Liver (tissue), 7 donors: ENCODE measurements at regions not wholly inside any gene's neighbourhood (a gene's known extent, or its start where the extent isn't known, plus 50 kb on each side); places are given as distances from the start of the nearest gene placed in this dataset.
"Not testable (repeated sequence)": the region's sequence is repeated elsewhere in the genome, so short reads cannot be mapped to it uniquely, and the experiment has no call there.

ENCODE experiments used
- DNase-seq: peaks from one replicate; pipeline ENCODE4 v3.0.0-alpha.2; 2017; ENCODE audit warnings: low spot score
- H3K27ac ChIP-seq, 2 donors: one replicate each; pipeline ENCODE4 v1.7.0; 2013; ENCODE audit warnings: inconsistent platforms in 2 of 2, low read length in 2 of 2, control low read depth in 1 of 2, low read depth in 1 of 2, mild to moderate bottlenecking in 1 of 2
- H3K27me3 ChIP-seq, 4 donors: one replicate each; pipeline versions ENCODE4 v1.6.1 to v1.7.0; 2013; ENCODE audit warnings: low read length in 3 of 4, inconsistent platforms in 1 of 4, mild to moderate bottlenecking in 1 of 4, moderate library complexity in 1 of 4; ENCODE audit not compliant: control insufficient read depth in 4 of 4, insufficient read depth in 4 of 4
- H3K36me3 ChIP-seq, 4 donors: one replicate each; pipeline versions ENCODE4 v1.6.1 to v1.7.0; 2013; ENCODE audit warnings: low read length in 3 of 4, mild to moderate bottlenecking in 3 of 4, low read depth in 1 of 4, moderate library complexity in 1 of 4; ENCODE audit not compliant: control insufficient read depth in 4 of 4, insufficient read depth in 3 of 4
- H3K4me1 ChIP-seq, 4 donors: one replicate each; pipeline versions ENCODE4 v1.6.1 to v1.7.0; 2013; ENCODE audit warnings: low read length in 3 of 4, mild to moderate bottlenecking in 3 of 4, moderate library complexity in 1 of 4; ENCODE audit not compliant: control insufficient read depth in 4 of 4, insufficient read depth in 4 of 4
- H3K4me3 ChIP-seq, 3 donors: one replicate each; pipeline versions ENCODE4 v1.6.1 to v1.7.0; 2013; ENCODE audit warnings: low read length in 3 of 3, control low read depth in 1 of 3, low read depth in 1 of 3, mild to moderate bottlenecking in 1 of 3
- H3K9ac ChIP-seq, 2 donors: one replicate each; pipeline ENCODE4 v1.7.0; 2013; ENCODE audit warnings: low read length in 2 of 2, mild to moderate bottlenecking in 2 of 2, moderate library complexity in 2 of 2, control low read depth in 1 of 2, low read depth in 1 of 2
- H3K9me3 ChIP-seq, 4 donors: one replicate each; pipeline versions ENCODE4 v1.6.1 to v1.7.0; 2013; ENCODE audit warnings: low read length in 3 of 4; ENCODE audit not compliant: control insufficient read depth in 4 of 4
- EGR1 ChIP-seq, 2 donors: IDR thresholded peaks; 2 replicates each; pipeline ENCODE4 v1.6.1; 2016 to 2018; ENCODE audit warnings: antibody characterized with exemption in 2 of 2, low read depth in 2 of 2
- FOXA1 ChIP-seq: IDR thresholded peaks from 2 replicates; pipeline ENCODE4 v1.6.1; 2016; ENCODE audit warnings: antibody characterized with exemption
- FOXA2 ChIP-seq: IDR thresholded peaks from 2 replicates; pipeline ENCODE4 v1.6.1; 2016; ENCODE audit warnings: antibody characterized with exemption
- GABPA ChIP-seq, 2 donors: IDR thresholded peaks in 1 of 2; conservative IDR thresholded peaks in 1 of 2; 2 replicates each; pipeline ENCODE4 v1.6.1; 2016; ENCODE audit warnings: antibody characterized with exemption in 2 of 2, mild to moderate bottlenecking in 1 of 2, moderate library complexity in 1 of 2
- HNF4A ChIP-seq, 2 donors: conservative IDR thresholded peaks; 2 replicates each; pipeline ENCODE4 v1.6.1; 2016; ENCODE audit warnings: antibody characterized with exemption in 2 of 2, mild to moderate bottlenecking in 2 of 2
- HNF4G ChIP-seq: IDR thresholded peaks from 2 replicates; pipeline ENCODE4 v1.6.1; 2016; ENCODE audit warnings: antibody characterized with exemption
- JUND ChIP-seq, 2 donors: IDR thresholded peaks; 2 replicates each; pipeline ENCODE4 v1.6.1; 2016; ENCODE audit warnings: antibody characterized with exemption in 2 of 2
- MAX ChIP-seq: IDR thresholded peaks from 2 replicates; pipeline ENCODE4 v1.6.1; 2016; ENCODE audit warnings: antibody characterized with exemption
- NR2F2 ChIP-seq: IDR thresholded peaks from 2 replicates; pipeline ENCODE4 v1.6.1; 2016; ENCODE audit warnings: antibody characterized with exemption
- REST ChIP-seq: IDR thresholded peaks from 2 replicates; pipeline ENCODE4 v1.6.1; 2016; ENCODE audit warnings: antibody characterized with exemption, mild to moderate bottlenecking
- RXRA ChIP-seq, 2 donors: IDR thresholded peaks; 2 replicates each; pipeline ENCODE4 v1.6.1; 2017 to 2018; ENCODE audit warnings: antibody characterized with exemption in 2 of 2, mild to moderate bottlenecking in 1 of 2
- SP1 ChIP-seq: IDR thresholded peaks from 2 replicates; pipeline ENCODE4 v1.6.1; 2018; ENCODE audit warnings: antibody characterized with exemption, mild to moderate bottlenecking
- TAF1 ChIP-seq: conservative IDR thresholded peaks from 2 replicates; pipeline ENCODE4 v1.6.1; 2016; ENCODE audit warnings: antibody characterized with exemption, mild to moderate bottlenecking
- YY1 ChIP-seq: IDR thresholded peaks from 2 replicates; pipeline ENCODE4 v1.6.1; 2016; ENCODE audit warnings: antibody characterized with exemption, mild to moderate bottlenecking
- WGBS: extraction: QIAGEN DNeasy Blood & Tissue Kit; methylation state at CpG from one replicate; pipeline ENCODE4 v1.1.7; 2013; 5-methylcytosine and 5-hydroxymethylcytosine counted together
- TF ChIP-seq, protein P1 (sequence below): IDR thresholded peaks from 2 replicates; pipeline ENCODE4 v1.6.1; 2016; ENCODE audit warnings: antibody characterized with exemption
- TF ChIP-seq, protein P2 (sequence below): IDR thresholded peaks from 2 replicates; pipeline ENCODE4 v1.6.1; 2016; ENCODE audit warnings: antibody characterized with exemption
- donor health status: healthy.
- donor health status: healthy.
- donor health status: healthy.
- donor health status: healthy.

DNA sequence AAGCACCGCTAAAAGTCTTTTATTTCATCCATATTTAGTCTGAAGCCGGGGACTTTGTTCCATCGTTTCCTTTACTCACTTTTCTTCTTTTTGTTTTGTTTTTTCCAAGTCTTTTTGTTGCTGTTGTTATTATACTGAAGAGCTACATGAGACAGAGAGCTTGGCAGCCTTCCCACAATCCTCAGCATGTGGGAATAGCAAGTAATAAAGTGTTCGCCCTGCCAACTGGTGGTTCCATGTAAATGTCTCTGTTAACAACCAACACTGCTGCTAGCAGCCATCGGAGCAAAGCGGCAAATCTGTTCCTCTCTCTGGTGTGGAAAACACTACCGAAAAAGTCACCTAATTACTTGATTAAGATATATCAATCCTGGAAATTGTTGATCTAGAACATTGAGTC, 437.8 kb upstream of the ID4 start:
- DNase-seq, result no peak
- H3K9me3 ChIP-seq, result peaks cover 2 to 7% (median 3%) of the 10 kb centered on the region in 4 donors
- no peaks in the 10 kb centered on the region for H3K4me1 ChIP-seq
- H3K27me3 ChIP-seq, result no peaks in the 10 kb centered on the region
- H3K9ac ChIP-seq, result no peak overlapping the region
- 85% methylated on average over 7 of the region's 7 CpGs for WGBS
- no peaks in the 10 kb centered on the region for H3K36me3 ChIP-seq
- H3K4me3 ChIP-seq, result no peak overlapping the region
- H3K27ac ChIP-seq, result no peak overlapping the region
- TF ChIP-seq TAF1 (no peak), FOXA1 (no peak), SP1 (no peak), YY1 (no peak), RXRA (IDR thresholded peaks at IDR 0.05) (no peak), EGR1 (IDR thresholded peaks at IDR 0.05; ENCODE audit: low read depth in 2 of 2) (no peak), HNF4G (no peak), REST (no peak), HNF4A (conservative IDR thresholded peaks at IDR 0.05) (no peak), NR2F2 (no peak), MAX (no peak), FOXA2 (no peak)
- TF ChIP-seq, protein P1, sequence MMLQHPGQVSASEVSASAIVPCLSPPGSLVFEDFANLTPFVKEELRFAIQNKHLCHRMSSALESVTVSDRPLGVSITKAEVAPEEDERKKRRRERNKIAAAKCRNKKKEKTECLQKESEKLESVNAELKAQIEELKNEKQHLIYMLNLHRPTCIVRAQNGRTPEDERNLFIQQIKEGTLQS, result no peak
- TF ChIP-seq, protein P2, sequence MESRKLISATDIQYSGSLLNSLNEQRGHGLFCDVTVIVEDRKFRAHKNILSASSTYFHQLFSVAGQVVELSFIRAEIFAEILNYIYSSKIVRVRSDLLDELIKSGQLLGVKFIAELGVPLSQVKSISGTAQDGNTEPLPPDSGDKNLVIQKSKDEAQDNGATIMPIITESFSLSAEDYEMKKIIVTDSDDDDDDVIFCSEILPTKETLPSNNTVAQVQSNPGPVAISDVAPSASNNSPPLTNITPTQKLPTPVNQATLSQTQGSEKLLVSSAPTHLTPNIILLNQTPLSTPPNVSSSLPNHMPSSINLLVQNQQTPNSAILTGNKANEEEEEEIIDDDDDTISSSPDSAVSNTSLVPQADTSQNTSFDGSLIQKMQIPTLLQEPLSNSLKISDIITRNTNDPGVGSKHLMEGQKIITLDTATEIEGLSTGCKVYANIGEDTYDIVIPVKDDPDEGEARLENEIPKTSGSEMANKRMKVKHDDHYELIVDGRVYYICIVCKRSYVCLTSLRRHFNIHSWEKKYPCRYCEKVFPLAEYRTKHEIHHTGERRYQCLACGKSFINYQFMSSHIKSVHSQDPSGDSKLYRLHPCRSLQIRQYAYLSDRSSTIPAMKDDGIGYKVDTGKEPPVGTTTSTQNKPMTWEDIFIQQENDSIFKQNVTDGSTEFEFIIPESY, result no peak

GRCh38 chr6:19404884-19405283, 432.3 kb upstream of the ID4 start:
- H3K27ac ChIP-seq, H3K36me3 ChIP-seq, H3K4me3 ChIP-seq, H3K27me3 ChIP-seq, H3K4me1 ChIP-seq, DNase-seq, H3K9ac ChIP-seq: not testable (repeated sequence)
- WGBS, result 80% methylated on average over 3 of the region's 3 CpGs
- H3K9me3 ChIP-seq, result peaks cover 5 to 15% (median 11%) of the 10 kb centered on the region in 4 donors

DNA sequence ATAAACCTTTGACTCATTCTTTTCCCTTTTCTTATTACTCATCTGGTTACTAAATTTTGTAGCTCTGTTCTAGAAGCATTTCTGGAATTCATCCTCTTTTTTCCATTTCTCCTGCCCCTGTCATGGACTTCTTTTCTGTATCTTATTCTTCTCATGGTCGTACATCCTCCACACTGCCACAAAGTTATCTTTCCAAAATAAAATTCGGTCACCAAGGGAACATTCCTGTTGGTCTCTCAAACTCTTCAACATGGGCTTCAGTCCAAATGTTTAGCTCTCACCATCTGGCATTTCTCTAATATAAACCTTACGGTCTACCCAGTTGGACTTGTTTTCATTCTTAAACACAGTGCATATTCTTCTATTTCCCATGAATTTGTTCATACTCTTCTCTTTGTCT, 428.8 kb upstream of the ID4 start:
- TF ChIP-seq GABPA (IDR thresholded peaks at IDR 0.05 in 1 of 2, conservative IDR thresholded peaks at IDR 0.05 in 1 of 2) (no peak), EGR1 (IDR thresholded peaks at IDR 0.05; ENCODE audit: low read depth in 2 of 2) (no peak), REST (no peak), HNF4G (no peak), RXRA (IDR thresholded peaks at IDR 0.05) (no peak), YY1 (no peak), FOXA1 (no peak), HNF4A (conservative IDR thresholded peaks at IDR 0.05) (no peak), NR2F2 (no peak), JUND (IDR thresholded peaks at IDR 0.05) (no peak), MAX (no peak), TAF1 (no peak)
- TF ChIP-seq, protein P1, result no peak
- 65% methylated on average over 3 of the region's 3 CpGs for WGBS
- H3K36me3 ChIP-seq, result no peaks in the 10 kb centered on the region
- no peak overlapping the region for H3K27ac ChIP-seq
- H3K9ac ChIP-seq, result no peak overlapping the region
- H3K27me3 ChIP-seq, result no peaks in the 10 kb centered on the region
- H3K4me1 ChIP-seq, result no peaks in the 10 kb centered on the region
- H3K4me3 ChIP-seq, result no peak overlapping the region
- H3K9me3 ChIP-seq, result peaks cover 5 to 15% (median 11%) of the 10 kb centered on the region in 4 donors
- no peak for DNase-seq
